ENCODE measurements at regions not wholly inside any gene's neighbourhood (a gene's known extent, or its start where the extent isn't known, plus 50 kb on each side); places are given as distances from the start of the nearest gene placed in this dataset.
"Not testable (repeated sequence)": the region's sequence is repeated elsewhere in the genome, so short reads cannot be mapped to it uniquely, and the experiment has no call there.

GRCh38 chr21:9755611-9756010 is 765.8 kb upstream of the TPTE start:
- no peaks in the 10 kb centered on the region for H3K27me3 Mint-ChIP-seq (ENCODE audit: insufficient read depth, low read depth, poor library complexity)
- H3K4me1 ChIP-seq (ENCODE audit: insufficient read depth): no peaks in the 10 kb centered on the region
- no peaks in the 10 kb centered on the region for H4K20me1 ChIP-seq (replicated peaks; ENCODE audit: insufficient read depth)
- H2AFZ ChIP-seq: no peak overlapping the region
- no peaks in the 10 kb centered on the region for H3F3A ChIP-seq (replicated peaks; ENCODE audit: low read depth)
- peaks cover 6% of the 10 kb centered on the region for H3K27me3 ChIP-seq (ENCODE audit: insufficient read depth)
- no peak overlapping the region; the same call in 1 of the 2 replicates for H3K4me3 ChIP-seq
- H3K27ac Mint-ChIP-seq: no peak overlapping the region
- H3K79me2 ChIP-seq (replicated peaks; ENCODE audit: insufficient read depth): no peaks in the 10 kb centered on the region
- ATAC-seq (no peak), DNase-seq (ENCODE audit: low spot score) (no peak)
- peaks cover 32% of the 10 kb centered on the region for H3K36me3 ChIP-seq (ENCODE audit: insufficient read depth)
- TF ChIP-seq EZH2 (IDR thresholded peaks at IDR 0.05; ENCODE audit: low read depth, unreplicated experiment) (no peak), ZNF331 (CRISPR knock-in tag; IDR thresholded peaks at IDR 0.05; ENCODE audit: low read depth) (no peak), REST (IDR thresholded peaks at IDR 0.05; ENCODE audit: unreplicated experiment) (no peak), STAT1 (IDR thresholded peaks at IDR 0.05; ENCODE audit: unreplicated experiment) (no peak), CREB1 (CRISPR knock-in tag; IDR thresholded peaks at IDR 0.05; ENCODE audit: low read depth) (no peak), ZNF114 (CRISPR knock-in tag; IDR thresholded peaks at IDR 0.05) (no peak)
- no peak overlapping the region for H3K4me3 Mint-ChIP-seq
- H3K27ac ChIP-seq (ENCODE audit: low read depth): no peak overlapping the region
- H3K36me3 Mint-ChIP-seq (ENCODE audit: low read depth): peaks cover 7% of the 10 kb centered on the region; the same call in 2 of the 3 replicates
- H3K9me3 Mint-ChIP-seq: no peaks in the 10 kb centered on the region
- no peak overlapping the region for H3K4me2 ChIP-seq
- H3K4me1 Mint-ChIP-seq: no peaks in the 10 kb centered on the region
- no peaks in the 10 kb centered on the region for H3K9me2 ChIP-seq (ENCODE audit: insufficient read depth)

- Histone ChIP-seq H2AFZ (no peak overlapping the region), H3K4me2 (no peak overlapping the region), H3K27me3 (ENCODE audit: insufficient read depth) (peaks cover 6% of the 10 kb centered on the region), H3K4me3 (no peak overlapping the region), H3K36me3 (ENCODE audit: insufficient read depth) (peaks cover 38% of the 10 kb centered on the region), H3K79me2 (replicated peaks; ENCODE audit: insufficient read depth) (no peaks in the 10 kb centered on the region), H4K20me1 (replicated peaks; ENCODE audit: insufficient read depth) (no peaks in the 10 kb centered on the region), H3K9me2 (ENCODE audit: insufficient read depth) (no peaks in the 10 kb centered on the region), H3K27ac (ENCODE audit: low read depth) (no peak overlapping the region), H3F3A (replicated peaks; ENCODE audit: low read depth) (no peaks in the 10 kb centered on the region), H3K4me1 (ENCODE audit: insufficient read depth) (no peaks in the 10 kb centered on the region)
- Mint-ChIP-seq H3K36me3 (ENCODE audit: low read depth) (peaks cover 7% of the 10 kb centered on the region; the same call in 2 of the 3 replicates), H3K27me3 (ENCODE audit: insufficient read depth, low read depth, poor library complexity) (no peaks in the 10 kb centered on the region), H3K4me1 (no peaks in the 10 kb centered on the region), H3K4me3 (no peak overlapping the region), H3K9me3 (no peaks in the 10 kb centered on the region), H3K27ac (no peak overlapping the region)
- TF ChIP-seq ETS1 (IDR thresholded peaks at IDR 0.05): no peak
- no peak for TF ChIP-seq CTCF (conservative IDR thresholded peaks at IDR 0.05; ENCODE audit: low read depth in 2 of 2)
- no peak for TF ChIP-seq JUNB (IDR thresholded peaks at IDR 0.05; ENCODE audit: unreplicated experiment)
- no peak for TF ChIP-seq POLR2AphosphoS5 (IDR thresholded peaks at IDR 0.05; ENCODE audit: low read depth)
- TF ChIP-seq ZNF114 (CRISPR knock-in tag; IDR thresholded peaks at IDR 0.05): no peak
- TF ChIP-seq EZH2 (IDR thresholded peaks at IDR 0.05; ENCODE audit: low read depth, unreplicated experiment): no peak
- TF ChIP-seq ZNF331 (CRISPR knock-in tag; IDR thresholded peaks at IDR 0.05; ENCODE audit: low read depth): no peak
- ATAC-seq (no peak), DNase-seq (ENCODE audit: low spot score) (no peak)
Measured at GRCh38 chr21:9756677-9757076, 764.7 kb upstream of the TPTE start.

GRCh38 chr21:9757118-9757517 is 764.3 kb upstream of the TPTE start:
- not testable (repeated sequence) for H3K4me2 ChIP-seq; DNase-seq (ENCODE audit: low spot score); H2AFZ ChIP-seq

GRCh38 chr21:9757572-9757971 is 763.8 kb upstream of the TPTE start:
- H3K27me3 ChIP-seq (ENCODE audit: insufficient read depth); H3F3A ChIP-seq (replicated peaks; ENCODE audit: low read depth); H3K4me3 ChIP-seq; H2AFZ ChIP-seq; H3K4me1 Mint-ChIP-seq; H3K27ac ChIP-seq (ENCODE audit: low read depth); H3K4me3 Mint-ChIP-seq; H3K4me2 ChIP-seq; H3K27ac Mint-ChIP-seq; H3K36me3 Mint-ChIP-seq (ENCODE audit: low read depth); H4K20me1 ChIP-seq (replicated peaks; ENCODE audit: insufficient read depth); DNase-seq (ENCODE audit: low spot score); ATAC-seq; H3K27me3 Mint-ChIP-seq (ENCODE audit: insufficient read depth, low read depth, poor library complexity); H3K9me3 Mint-ChIP-seq; H3K79me2 ChIP-seq (replicated peaks; ENCODE audit: insufficient read depth); H3K9me2 ChIP-seq (ENCODE audit: insufficient read depth); H3K4me1 ChIP-seq (ENCODE audit: insufficient read depth): not testable (repeated sequence)
- H3K36me3 ChIP-seq (ENCODE audit: insufficient read depth): peaks cover 43% of the 10 kb centered on the region

More at GRCh38 chr21:9757118-9757517, 764.3 kb upstream of the TPTE start:
- H3K36me3 Mint-ChIP-seq (ENCODE audit: low read depth); H3K4me1 ChIP-seq (ENCODE audit: insufficient read depth); ATAC-seq; H3K27me3 ChIP-seq (ENCODE audit: insufficient read depth); H3K27me3 Mint-ChIP-seq (ENCODE audit: insufficient read depth, low read depth, poor library complexity); H3K79me2 ChIP-seq (replicated peaks; ENCODE audit: insufficient read depth); H3K4me3 ChIP-seq; H3K27ac ChIP-seq (ENCODE audit: low read depth); H3K9me3 Mint-ChIP-seq; H3F3A ChIP-seq (replicated peaks; ENCODE audit: low read depth); H3K4me1 Mint-ChIP-seq; H4K20me1 ChIP-seq (replicated peaks; ENCODE audit: insufficient read depth); H3K9me2 ChIP-seq (ENCODE audit: insufficient read depth); H3K27ac Mint-ChIP-seq; H3K4me3 Mint-ChIP-seq: not testable (repeated sequence)
- H3K36me3 ChIP-seq (ENCODE audit: insufficient read depth): peaks cover 38% of the 10 kb centered on the region
